ENCODE measurements at regions not wholly inside any gene's neighbourhood (a gene's known extent, or its start where the extent isn't known, plus 50 kb on each side); places are given as distances from the start of the nearest gene placed in this dataset.

DNA sequence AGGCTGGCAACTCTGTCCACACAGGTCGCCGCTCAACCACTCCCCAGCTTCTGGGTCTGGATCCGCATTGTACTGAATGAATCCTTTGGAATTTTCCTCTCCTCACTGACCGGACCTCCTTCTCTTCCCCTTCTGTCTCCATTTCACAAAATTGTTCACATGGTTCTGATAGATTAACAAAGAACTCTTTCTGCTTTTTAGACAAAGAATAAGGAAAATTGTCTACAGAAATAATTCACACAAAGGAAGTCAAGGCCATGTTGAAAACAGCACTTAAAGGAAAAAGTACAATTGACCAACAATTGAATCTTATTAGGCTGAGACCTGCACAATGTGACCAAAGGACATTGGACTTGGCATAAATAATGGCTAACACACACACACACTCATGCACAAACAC is 73.6 kb upstream of the GLI2 start:
- H3F3A ChIP-seq (ENCODE audit: low read length, unreplicated experiment) = no peaks in the 10 kb centered on the region
- no peak overlapping the region for H2AFZ ChIP-seq (ENCODE audit: low read length)
- no peak overlapping the region for H3K4me3 ChIP-seq (ENCODE audit: low read length)
- no peaks in the 10 kb centered on the region for H4K20me1 ChIP-seq (ENCODE audit: low read length)
- H3K36me3 ChIP-seq (ENCODE audit: low read depth, low read length) = peaks cover 4% of the 10 kb centered on the region; the same call in 1 of the 2 replicates
- H3K4me2 ChIP-seq (ENCODE audit: low read length) = no peak overlapping the region
- 0 out of 2 replicates have a peak, but pooled peaks cover 7% of the 10 kb centered on the region for H3K9me3 ChIP-seq (ENCODE audit: low read length)
- ChIA-PET CTCF (no interaction called here), POLR2A (ENCODE audit: unreplicated experiment) (no interaction called here)
- no peak overlapping the region for H3K27ac ChIP-seq (ENCODE audit: low read length)
- BruUV-seq (replicated peaks) = no TSS peak
- no peak overlapping the region for H3K9ac ChIP-seq (ENCODE audit: low read length)
- no peaks in the 10 kb centered on the region for H3K9me2 ChIP-seq (replicated peaks; ENCODE audit: low read length)
- no peaks in the 10 kb centered on the region for H3K4me1 ChIP-seq (ENCODE audit: insufficient read depth, low read length)
- H3K79me2 ChIP-seq (ENCODE audit: low read length) = no peaks in the 10 kb centered on the region
- intact Hi-C loops (cut with micrococcal nuclease) = no loop called here
- no peak for DNase-seq
- no peaks in the 10 kb centered on the region for H3K27me3 ChIP-seq (ENCODE audit: low read length)
- no peak for ATAC-seq
- TF ChIP-seq EZH2phosphoT487 (IDR thresholded peaks at IDR 0.05; ENCODE audit: borderline replicate concordance, low read length) = no peak
- no peak for TF ChIP-seq CTCF (conservative IDR thresholded peaks at IDR 0.05; ENCODE audit: low read depth, low read length)
- no peak for TF ChIP-seq EZH2 (IDR thresholded peaks at IDR 0.05; ENCODE audit: low read length, unreplicated experiment)

GRCh38 chr2:120662746-120663145 is 72.9 kb upstream of the GLI2 start:
- no TSS peak for BruUV-seq (replicated peaks)
- POLR2A ChIA-PET (ENCODE audit: unreplicated experiment) = no interaction called here
- H3K9me2 ChIP-seq (replicated peaks; ENCODE audit: low read length) = no peaks in the 10 kb centered on the region
- no peak overlapping the region for H3K4me3 ChIP-seq (ENCODE audit: low read length)
- H3K4me1 ChIP-seq (ENCODE audit: insufficient read depth, low read length) = no peaks in the 10 kb centered on the region
- H3F3A ChIP-seq (ENCODE audit: low read length, unreplicated experiment) = no peaks in the 10 kb centered on the region
- ATAC-seq = no peak
- no peak overlapping the region for H3K27ac ChIP-seq (ENCODE audit: low read length)
- intact Hi-C loops (cut with micrococcal nuclease) = no loop called here
- TF ChIP-seq CTCF (conservative IDR thresholded peaks at IDR 0.05; ENCODE audit: low read depth, low read length) (no peak), EZH2 (IDR thresholded peaks at IDR 0.05; ENCODE audit: low read length, unreplicated experiment) (no peak), EZH2phosphoT487 (IDR thresholded peaks at IDR 0.05; ENCODE audit: borderline replicate concordance, low read length) (no peak)
- CTCF ChIA-PET = no interaction called here
- H3K79me2 ChIP-seq (ENCODE audit: low read length) = no peaks in the 10 kb centered on the region
- no peak overlapping the region for H3K4me2 ChIP-seq (ENCODE audit: low read length)
- peaks cover 4% of the 10 kb centered on the region; the same call in 1 of the 2 replicates for H3K36me3 ChIP-seq (ENCODE audit: low read depth, low read length)
- no peaks in the 10 kb centered on the region for H4K20me1 ChIP-seq (ENCODE audit: low read length)
- H3K9ac ChIP-seq (ENCODE audit: low read length) = no peak overlapping the region
- 0 out of 2 replicates have a peak, but pooled peaks cover 9% of the 10 kb centered on the region for H3K9me3 ChIP-seq (ENCODE audit: low read length)
- H3K27me3 ChIP-seq (ENCODE audit: low read length) = no peaks in the 10 kb centered on the region
- no peak for DNase-seq
- no peak overlapping the region for H2AFZ ChIP-seq (ENCODE audit: low read length)

DNA sequence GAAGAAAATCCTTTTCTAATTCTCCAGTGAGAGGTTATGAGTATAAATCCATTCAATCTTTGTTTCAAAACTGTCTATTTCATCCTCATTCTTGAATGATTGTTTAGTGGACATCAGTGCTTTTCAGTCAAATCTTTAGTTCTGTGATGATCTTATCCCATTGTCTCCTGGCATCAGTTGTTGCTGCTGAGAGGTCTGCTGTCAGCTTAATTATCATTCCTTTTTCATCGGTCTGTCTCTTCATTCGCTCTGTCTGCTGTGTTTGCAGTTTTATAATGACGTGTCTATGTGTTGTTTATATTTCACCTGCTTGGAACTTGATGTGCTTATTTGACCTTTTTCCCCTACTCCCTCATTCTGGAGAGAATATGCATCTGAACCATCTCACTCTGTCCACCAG is 69.2 kb upstream of the GLI2 start:
- Histone ChIP-seq H3K9me3 (ENCODE audit: low read length) (0 out of 2 replicates have a peak, but pooled peaks cover 9% of the 10 kb centered on the region), H3K4me2 (ENCODE audit: low read length) (no peak overlapping the region), H2AFZ (ENCODE audit: low read length) (no peak overlapping the region), H3K4me1 (ENCODE audit: insufficient read depth, low read length) (peaks cover 18% of the 10 kb centered on the region), H4K20me1 (ENCODE audit: low read length) (no peaks in the 10 kb centered on the region), H3K9ac (ENCODE audit: low read length) (no peak overlapping the region), H3K27ac (ENCODE audit: low read length) (no peak overlapping the region), H3K27me3 (ENCODE audit: low read length) (no peaks in the 10 kb centered on the region), H3F3A (ENCODE audit: low read length, unreplicated experiment) (no peaks in the 10 kb centered on the region), H3K79me2 (ENCODE audit: low read length) (no peaks in the 10 kb centered on the region), H3K9me2 (replicated peaks; ENCODE audit: low read length) (no peaks in the 10 kb centered on the region), H3K36me3 (ENCODE audit: low read depth, low read length) (peaks cover 4% of the 10 kb centered on the region; the same call in 1 of the 2 replicates), H3K4me3 (ENCODE audit: low read length) (no peak overlapping the region)
- intact Hi-C loops (cut with micrococcal nuclease) = no loop called here
- CTCF ChIA-PET = no interaction called here
- POLR2A ChIA-PET (ENCODE audit: unreplicated experiment) = no interaction called here
- TF ChIP-seq EZH2 (IDR thresholded peaks at IDR 0.05; ENCODE audit: low read length, unreplicated experiment) (no peak), CTCF (conservative IDR thresholded peaks at IDR 0.05; ENCODE audit: low read depth, low read length) (no peak), EZH2phosphoT487 (IDR thresholded peaks at IDR 0.05; ENCODE audit: borderline replicate concordance, low read length) (no peak)
- ATAC-seq = no peak
- DNase-seq = no peak
- BruUV-seq (replicated peaks) = no TSS peak

All from PC-3 (cell line).